Kidney epithelial cell (primary cell): ENCODE measurements at regions not wholly inside any gene's neighbourhood (a gene's known extent, or its start where the extent isn't known, plus 50 kb on each side); places are given as distances from the start of the nearest gene placed in this dataset.

Experiments
- DNase-seq: peaks from one replicate; pipeline ENCODE4 v3.0.0-alpha.2; 2010; ENCODE audit warnings: low read depth
- H3K27me3 ChIP-seq: 2 replicates; pipeline ENCODE4 v1.6.0; 2011; ENCODE audit warnings: low read length; ENCODE audit not compliant: control insufficient read depth, insufficient read depth
- H3K36me3 ChIP-seq: 2 replicates; pipeline ENCODE4 v1.5.1; 2011; ENCODE audit warnings: low read length; ENCODE audit not compliant: control insufficient read depth, insufficient read depth
- H3K4me3 ChIP-seq: 2 replicates; pipeline ENCODE4 v1.5.1; 2011; ENCODE audit warnings: low read depth, mild to moderate bottlenecking, control low read depth, low read length
- CTCF ChIP-seq: IDR thresholded peaks from 2 replicates; pipeline ENCODE4 v1.5.1; 2011; ENCODE audit warnings: mild to moderate bottlenecking, moderate library complexity, low read length, control low read depth, inconsistent platforms; ENCODE audit not compliant: insufficient read depth, poor library complexity, severe bottlenecking

GRCh38 chr2:7243276-7243675 is 326.1 kb downstream of the RNF144A start:
- no peak for DNase-seq
- Histone ChIP-seq H3K4me3 (no peak overlapping the region), H3K36me3 (no peaks in the 10 kb centered on the region), H3K27me3 (no peaks in the 10 kb centered on the region)
- TF ChIP-seq CTCF, result no peak

GRCh38 chr2:7256377-7256776 is 339.2 kb downstream of the RNF144A start:
- Histone ChIP-seq H3K27me3 (no peaks in the 10 kb centered on the region), H3K4me3 (no peak overlapping the region), H3K36me3 (no peaks in the 10 kb centered on the region)
- DNase-seq, result no peak
- TF ChIP-seq CTCF, result no peak

GRCh38 chr2:7262727-7263126 is 345.5 kb downstream of the RNF144A start:
- no peaks in the 10 kb centered on the region for H3K36me3 ChIP-seq
- no peaks in the 10 kb centered on the region for H3K27me3 ChIP-seq
- DNase-seq, result no peak
- TF ChIP-seq CTCF, result no peak
- no peak overlapping the region for H3K4me3 ChIP-seq

GRCh38 chr2:7264791-7265190 is 347.6 kb downstream of the RNF144A start:
- H3K4me3 ChIP-seq, result no peak overlapping the region
- no peaks in the 10 kb centered on the region for H3K36me3 ChIP-seq
- no peak for DNase-seq
- TF ChIP-seq CTCF, result no peak
- H3K27me3 ChIP-seq, result no peaks in the 10 kb centered on the region

GRCh38 chr2:7265286-7265685 is 348.1 kb downstream of the RNF144A start:
- no peak for TF ChIP-seq CTCF
- Histone ChIP-seq H3K4me3 (no peak overlapping the region), H3K36me3 (no peaks in the 10 kb centered on the region), H3K27me3 (no peaks in the 10 kb centered on the region)
- no peak for DNase-seq

- no peak overlapping the region for H3K4me3 ChIP-seq
- no peaks in the 10 kb centered on the region for H3K36me3 ChIP-seq
- no peak for TF ChIP-seq CTCF
- H3K27me3 ChIP-seq, result no peaks in the 10 kb centered on the region
- no peak for DNase-seq
These were observed 352.0 kb downstream of the RNF144A start for GRCh38 chr2:7269106-7269643.
